ENCODE measurements at regions not wholly inside any gene's neighbourhood (a gene's known extent, or its start where the extent isn't known, plus 50 kb on each side); places are given as distances from the start of the nearest gene placed in this dataset.

GRCh38 chr5:68155940-68156339 lies 59.6 kb upstream of the PIK3R1 start:
- H3K27me3 ChIP-seq (ENCODE audit: control insufficient read depth in 4 of 4, insufficient read depth in 4 of 4, low read length in 3 of 4), result no peaks in the 10 kb centered on the region
- no peaks in the 10 kb centered on the region for H3K4me1 ChIP-seq (ENCODE audit: control insufficient read depth in 4 of 4, insufficient read depth in 4 of 4, low read length in 3 of 4)
- DNase-seq (ENCODE audit: low spot score), result no peak
- no peaks in the 10 kb centered on the region for H3K36me3 ChIP-seq (ENCODE audit: control insufficient read depth in 4 of 4, insufficient read depth in 3 of 4, low read depth in 1 of 4, low read length in 3 of 4)
- H3K27ac ChIP-seq (ENCODE audit: low read depth in 1 of 2, low read length in 2 of 2), result no peak overlapping the region
- no peaks in the 10 kb centered on the region for H3K9me3 ChIP-seq (ENCODE audit: control insufficient read depth in 4 of 4, low read length in 3 of 4)
- TF ChIP-seq FOXA2 (IDR thresholded peaks at IDR 0.05) (no peak), NR2F2 (IDR thresholded peaks at IDR 0.05) (no peak), HNF4A (conservative IDR thresholded peaks at IDR 0.05) (no peak), FOXA1 (IDR thresholded peaks at IDR 0.05) (no peak)
- WGBS, result 98% methylated on average over 6 of the region's 6 CpGs
- H3K4me3 ChIP-seq (ENCODE audit: low read depth in 1 of 3, low read length in 3 of 3), result no peak overlapping the region
- H3K9ac ChIP-seq (ENCODE audit: low read depth in 1 of 2, low read length in 2 of 2), result no peak overlapping the region

- no peaks in the 10 kb centered on the region for H3K27me3 ChIP-seq (ENCODE audit: control insufficient read depth in 4 of 4, insufficient read depth in 4 of 4, low read length in 3 of 4)
- no peaks in the 10 kb centered on the region for H3K36me3 ChIP-seq (ENCODE audit: control insufficient read depth in 4 of 4, insufficient read depth in 3 of 4, low read depth in 1 of 4, low read length in 3 of 4)
- no peak overlapping the region for H3K9ac ChIP-seq (ENCODE audit: low read depth in 1 of 2, low read length in 2 of 2)
- H3K27ac ChIP-seq (ENCODE audit: low read depth in 1 of 2, low read length in 2 of 2), result no peak overlapping the region
- H3K9me3 ChIP-seq (ENCODE audit: control insufficient read depth in 4 of 4, low read length in 3 of 4), result no peaks in the 10 kb centered on the region
- no peak for TF ChIP-seq HNF4G (IDR thresholded peaks at IDR 0.05)
- TF ChIP-seq MAX (IDR thresholded peaks at IDR 0.05), result no peak
- no peak for TF ChIP-seq SP1 (IDR thresholded peaks at IDR 0.05)
- no peak for TF ChIP-seq FOXA2 (IDR thresholded peaks at IDR 0.05)
- no peak for TF ChIP-seq RAD21 (IDR thresholded peaks at IDR 0.05)
- TF ChIP-seq ZBTB33 (IDR thresholded peaks at IDR 0.05), result no peak
- TF ChIP-seq FOXA1 (IDR thresholded peaks at IDR 0.05), result no peak
- TF ChIP-seq GABPA (IDR thresholded peaks at IDR 0.05 in 1 of 2, conservative IDR thresholded peaks at IDR 0.05 in 1 of 2), result no peak
- no peak for TF ChIP-seq NR2F2 (IDR thresholded peaks at IDR 0.05)
- TF ChIP-seq YY1 (IDR thresholded peaks at IDR 0.05), result no peak
- TF ChIP-seq EGR1 (IDR thresholded peaks at IDR 0.05; ENCODE audit: low read depth in 2 of 2), result no peak
- TF ChIP-seq CTCF (IDR thresholded peaks at IDR 0.05; ENCODE audit: low read depth, low read length, missing input control), result no peak
- no peak for TF ChIP-seq HNF4A (conservative IDR thresholded peaks at IDR 0.05)
- no peak for TF ChIP-seq TAF1 (conservative IDR thresholded peaks at IDR 0.05)
- no peak for TF ChIP-seq ATF3 (IDR thresholded peaks at IDR 0.05)
- no peak for TF ChIP-seq RXRA (IDR thresholded peaks at IDR 0.05)
- TF ChIP-seq REST (IDR thresholded peaks at IDR 0.05), result no peak
- no peak overlapping the region for H3K4me3 ChIP-seq (ENCODE audit: low read depth in 1 of 3, low read length in 3 of 3)
- DNase-seq (ENCODE audit: low spot score), result no peak
- 86% methylated on average over 9 of the region's 9 CpGs for WGBS
- peaks cover 0 to 6% (median 2%) of the 10 kb centered on the region in 4 donors for H3K4me1 ChIP-seq (ENCODE audit: control insufficient read depth in 4 of 4, insufficient read depth in 4 of 4, low read length in 3 of 4)
These were observed 61.3 kb upstream of the PIK3R1 start for GRCh38 chr5:68154119-68154857.

Data from liver (tissue), 8 donors.